HG02870 (cell line): ENCODE measurements at regions not wholly inside any gene's neighbourhood (a gene's known extent, or its start where the extent isn't known, plus 50 kb on each side); places are given as distances from the start of the nearest gene placed in this dataset.

ENCODE experiments used
- ATAC-seq: cut with Tn5 transposase; IDR thresholded peaks from one replicate; pipeline ENCODE4 v1.9.1; 2021; ENCODE audit warnings: mild to moderate bottlenecking, moderate library complexity; ENCODE audit not compliant: unreplicated experiment

GRCh38 chr2:82317012-82317411 lies 2012.5 kb upstream of the LRRTM1 start:
- ATAC-seq = no peak

- no peak for ATAC-seq
Measured at GRCh38 chr2:82316586-82316985, 2012.0 kb upstream of the LRRTM1 start.

GRCh38 chr2:82314836-82315472 lies 2010.4 kb upstream of the LRRTM1 start:
- ATAC-seq = no peak

- ATAC-seq = no peak
Measured at GRCh38 chr2:82307511-82307910, 2003.0 kb upstream of the LRRTM1 start.

GRCh38 chr2:82301506-82301905 lies 1997.0 kb upstream of the LRRTM1 start:
- no peak for ATAC-seq

- no peak for ATAC-seq
Measured at GRCh38 chr2:82289446-82289845, 1984.9 kb upstream of the LRRTM1 start.

GRCh38 chr2:82283075-82283474 lies 1978.5 kb upstream of the LRRTM1 start:
- ATAC-seq = no peak

- no peak for ATAC-seq
Measured at GRCh38 chr2:82282111-82282882, 1977.7 kb upstream of the LRRTM1 start.

- no peak for ATAC-seq
Measured at GRCh38 chr2:82279367-82279766, 1974.8 kb upstream of the LRRTM1 start.

GRCh38 chr2:82278416-82278815 lies 1973.9 kb upstream of the LRRTM1 start:
- ATAC-seq = no peak

- no peak for ATAC-seq
Measured at GRCh38 chr2:82275599-82275998, 1971.0 kb upstream of the LRRTM1 start.

- no peak for ATAC-seq
Measured at GRCh38 chr2:82268446-82268845, 1963.9 kb upstream of the LRRTM1 start.

- no peak for ATAC-seq
Measured at GRCh38 chr2:82260521-82260920, 1956.0 kb upstream of the LRRTM1 start.

GRCh38 chr2:82259551-82259950 lies 1955.0 kb upstream of the LRRTM1 start:
- ATAC-seq = no peak

GRCh38 chr2:82257796-82258555 lies 1953.4 kb upstream of the LRRTM1 start:
- ATAC-seq = no peak

GRCh38 chr2:82256983-82257632 lies 1952.6 kb upstream of the LRRTM1 start:
- no peak for ATAC-seq

- ATAC-seq = no peak
Measured at GRCh38 chr2:82256288-82256687, 1951.7 kb upstream of the LRRTM1 start.

GRCh38 chr2:82254728-82255127 lies 1950.2 kb upstream of the LRRTM1 start:
- ATAC-seq = no peak

- ATAC-seq = no peak
Measured at GRCh38 chr2:82246220-82246775, 1941.7 kb upstream of the LRRTM1 start.

GRCh38 chr2:82239176-82239575 lies 1934.6 kb upstream of the LRRTM1 start:
- no peak for ATAC-seq
